ACHN (cell line): ENCODE measurements at regions not wholly inside any gene's neighbourhood (a gene's known extent, or its start where the extent isn't known, plus 50 kb on each side); places are given as distances from the start of the nearest gene placed in this dataset.
"Not testable (repeated sequence)": the region's sequence is repeated elsewhere in the genome, so short reads cannot be mapped to it uniquely, and the experiment has no call there.

Experiments used
- DNase-seq: peaks from one replicate; pipeline ENCODE4 v3.0.0-alpha.2; 2015
- in situ Hi-C: cut with HindIII; loops from 2 replicates; pipeline ENCODE4 v1.10.0; 2017; ENCODE audit warnings: low sequenced_read_pairs, low pct_ligation_motif_present, low pct_unique_long_range_greater_than_20kb

- in situ Hi-C loops, result not testable (repeated sequence)
Observed at GRCh38 chr5:89307141-89307540, 424.2 kb upstream of the MEF2C start.

GRCh38 chr5:89303033-89303480 lies 420.1 kb upstream of the MEF2C start:
- in situ Hi-C loops, result no loop called here
- no peak for DNase-seq

More at GRCh38 chr5:89307141-89307540, 424.2 kb upstream of the MEF2C start:
- not testable (repeated sequence) for DNase-seq

- in situ Hi-C loops, result no loop called here
- DNase-seq, result no peak
Observed at GRCh38 chr5:89302102-89302891, 419.3 kb upstream of the MEF2C start.

GRCh38 chr5:89301321-89302025 lies 418.5 kb upstream of the MEF2C start:
- in situ Hi-C loops, result no loop called here
- DNase-seq, result no peak

DNA sequence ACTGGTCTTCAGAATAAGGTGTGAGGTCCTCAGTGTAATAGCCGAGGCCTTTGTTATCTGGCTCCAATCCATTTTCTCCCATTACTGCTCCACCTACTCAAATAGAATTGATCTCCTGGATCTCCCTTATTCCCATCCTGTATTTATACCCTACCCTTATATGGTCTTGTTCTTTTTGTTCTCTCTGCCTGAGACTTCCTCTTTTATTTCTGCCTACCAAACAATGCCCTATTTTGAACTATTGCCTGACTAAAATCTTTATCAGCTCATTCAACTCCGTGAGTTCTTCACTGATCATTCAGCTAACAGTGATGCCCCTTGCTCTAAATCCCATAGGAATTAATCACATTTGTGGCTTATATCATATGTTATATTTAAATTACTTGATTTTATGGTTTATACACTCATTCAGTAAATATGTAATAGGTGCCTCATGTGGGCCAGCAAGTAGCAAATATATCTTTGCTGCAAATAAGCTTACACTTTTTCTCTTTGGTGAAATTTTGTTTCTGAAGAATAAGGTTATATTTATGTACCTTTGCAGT lies 417.5 kb upstream of the MEF2C start:
- in situ Hi-C loops, result no loop called here

GRCh38 chr5:89299998-89300397 lies 417.0 kb upstream of the MEF2C start:
- in situ Hi-C loops, result no loop called here
- DNase-seq, result no peak

More for the DNA sequence above, 417.5 kb upstream of the MEF2C start:
- no peak for DNase-seq

- no peak for DNase-seq
Observed at GRCh38 chr5:89297066-89297465, 414.1 kb upstream of the MEF2C start.

GRCh38 chr5:89293810-89294209 lies 410.8 kb upstream of the MEF2C start:
- no peak for DNase-seq
- in situ Hi-C loops, result no loop called here

More at GRCh38 chr5:89297066-89297465, 414.1 kb upstream of the MEF2C start:
- in situ Hi-C loops, result no loop called here

GRCh38 chr5:89292487-89292886 lies 409.5 kb upstream of the MEF2C start:
- no peak for DNase-seq
- in situ Hi-C loops, result no loop called here

GRCh38 chr5:89289604-89290003 lies 406.6 kb upstream of the MEF2C start:
- in situ Hi-C loops, result no loop called here

GRCh38 chr5:89287964-89288363 lies 405.0 kb upstream of the MEF2C start:
- DNase-seq, result no peak
- in situ Hi-C loops, result no loop called here

More at GRCh38 chr5:89289604-89290003, 406.6 kb upstream of the MEF2C start:
- DNase-seq, result no peak

- no peak for DNase-seq
- in situ Hi-C loops, result no loop called here
Observed at GRCh38 chr5:89286320-89286719, 403.3 kb upstream of the MEF2C start.

GRCh38 chr5:89283728-89284493 lies 400.9 kb upstream of the MEF2C start:
- no peak for DNase-seq
- in situ Hi-C loops, result no loop called here

DNA sequence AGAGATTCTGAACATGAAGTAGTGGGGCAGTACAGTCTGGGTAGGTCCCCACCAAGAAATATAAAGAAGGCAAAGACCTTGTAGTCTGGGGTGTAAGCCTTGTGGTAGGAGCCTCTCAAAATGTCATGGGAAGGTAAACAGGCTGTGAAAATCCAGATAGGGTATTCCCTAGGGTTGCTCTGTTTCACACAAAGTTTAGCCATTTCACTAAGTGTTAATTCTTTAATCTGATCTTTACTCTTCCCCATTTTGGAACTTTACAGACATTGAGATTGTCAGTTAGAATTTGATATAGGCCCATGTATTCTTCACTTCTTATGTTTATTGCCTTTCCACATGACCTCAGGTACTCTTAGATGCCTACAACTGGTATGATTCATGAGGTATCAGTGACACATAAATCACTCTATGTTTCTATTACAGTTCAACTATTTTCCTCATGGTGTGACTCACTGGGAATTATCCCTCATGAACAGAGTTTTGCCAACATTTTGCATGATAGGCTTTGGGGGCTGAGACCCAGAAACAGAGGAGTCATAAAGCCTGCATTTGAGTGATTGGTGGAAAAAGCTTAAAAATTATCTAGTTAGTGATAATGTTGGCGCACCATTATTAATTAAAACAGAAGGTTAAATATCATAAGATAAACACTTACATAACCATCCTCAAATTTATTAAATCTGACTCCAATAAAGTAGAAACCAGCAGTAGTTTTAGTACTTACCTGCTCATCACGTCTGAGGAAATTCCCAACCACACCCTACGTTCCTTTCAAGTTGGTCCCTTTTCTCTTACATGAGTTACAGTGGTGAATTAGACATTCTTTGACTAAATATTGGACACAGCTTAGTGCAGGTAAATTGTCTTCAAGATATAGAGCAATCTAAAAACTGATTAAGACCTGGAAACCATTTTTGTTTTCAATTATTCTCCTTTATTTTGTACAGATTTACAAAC lies 399.8 kb upstream of the MEF2C start:
- peak; percentile 8 for DNase-seq
- in situ Hi-C loops, result no loop called here

DNA sequence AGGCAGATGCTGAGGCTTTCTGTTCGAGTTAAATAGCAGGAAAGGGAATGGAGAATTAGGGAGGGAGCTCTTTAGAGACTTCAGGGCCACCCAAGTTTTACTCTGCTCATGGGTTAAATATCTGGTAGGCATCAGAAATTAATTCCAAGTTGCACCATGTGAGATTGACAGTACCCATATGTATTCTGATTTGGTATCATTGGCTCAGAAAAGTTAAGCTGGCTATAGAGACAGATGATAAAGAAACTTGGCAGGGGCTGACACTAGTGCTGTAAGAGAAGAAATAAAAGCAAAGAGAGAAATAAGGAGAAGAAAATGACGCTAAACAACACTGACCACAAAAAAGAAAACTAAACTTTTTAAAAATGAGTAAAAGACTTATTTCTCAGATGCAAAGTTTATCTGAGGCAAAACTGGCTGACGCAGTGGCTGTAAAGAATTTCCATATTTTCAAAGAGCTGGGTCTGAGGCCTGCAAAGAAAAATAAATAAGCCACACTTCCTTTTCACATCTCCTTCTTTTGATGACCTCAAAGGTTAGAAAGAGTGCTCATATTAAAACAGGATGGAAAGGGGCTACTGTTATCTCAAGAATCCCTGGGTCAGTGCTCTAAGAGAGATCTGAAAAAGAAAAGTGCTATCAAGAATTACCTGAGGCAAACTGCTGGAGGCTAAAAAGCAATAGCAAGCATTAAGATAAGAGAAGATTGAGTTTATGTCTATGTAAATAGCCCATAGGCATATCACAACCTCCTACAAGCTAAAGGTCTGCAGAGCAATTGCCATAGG lies 399.0 kb upstream of the MEF2C start:
- in situ Hi-C loops, result no loop called here

GRCh38 chr5:89281211-89281610 lies 398.2 kb upstream of the MEF2C start:
- DNase-seq, result no peak
- in situ Hi-C loops, result no loop called here

More for the DNA sequence above, 399.0 kb upstream of the MEF2C start:
- DNase-seq, result no peak
